Fibroblast of lung (primary cell): ENCODE measurements at regions not wholly inside any gene's neighbourhood (a gene's known extent, or its start where the extent isn't known, plus 50 kb on each side); places are given as distances from the start of the nearest gene placed in this dataset.

Source experiments
- DNase-seq, 2 donors: peaks; one replicate each; pipeline versions ENCODE4 v3.0.0 to v3.0.0-alpha.2; 2010; ENCODE audit warnings: low read depth in 2 of 2
- H2AFZ ChIP-seq: 2 replicates; pipeline ENCODE4 v1.5.1; 2012; ENCODE audit warnings: low read length, control low read depth, inconsistent platforms
- H3K27ac ChIP-seq: 2 replicates; pipeline ENCODE4 v1.5.1; 2011; ENCODE audit warnings: low read length, control low read depth; ENCODE audit not compliant: insufficient read depth
- H3K27me3 ChIP-seq: 2 replicates; pipeline ENCODE4 v1.5.1; 2011; ENCODE audit warnings: mild to moderate bottlenecking, low read length; ENCODE audit not compliant: control insufficient read depth, insufficient read depth
- H3K36me3 ChIP-seq: 2 replicates; pipeline ENCODE4 v1.5.1; 2011; ENCODE audit warnings: low read length; ENCODE audit not compliant: control insufficient read depth, insufficient read depth
- H3K4me1 ChIP-seq: 2 replicates; pipeline ENCODE4 v1.5.1; 2011; ENCODE audit warnings: low read length; ENCODE audit not compliant: control insufficient read depth, insufficient read depth; ENCODE audit errors: extremely low read depth
- H3K4me2 ChIP-seq: 2 replicates; pipeline ENCODE4 v1.5.1; 2011; ENCODE audit warnings: low read length, control low read depth; ENCODE audit not compliant: insufficient read depth; ENCODE audit errors: extremely low read depth
- H3K4me3 ChIP-seq, 4 experiments: fragments of 200-600 bp in 1 of 4; sonication (generic) in 1 of 4; replicated peaks in 1 of 4; 2 replicates each; pipeline ENCODE4 v1.5.1; 2011 to 2016; ENCODE audit warnings: low read length in 4 of 4, low read depth in 3 of 4, mild to moderate bottlenecking in 3 of 4, control low read depth in 2 of 4, inconsistent platforms in 1 of 4, mixed read lengths in 1 of 4; ENCODE audit not compliant: insufficient read depth in 1 of 4; ENCODE audit errors: control extremely low read depth in 1 of 4
- H3K79me2 ChIP-seq: 2 replicates; pipeline ENCODE4 v1.5.1; 2012; ENCODE audit warnings: mild to moderate bottlenecking, low read length, inconsistent platforms; ENCODE audit not compliant: control insufficient read depth, insufficient read depth
- H3K9ac ChIP-seq: 2 replicates; pipeline ENCODE4 v1.5.1; 2011; ENCODE audit warnings: mild to moderate bottlenecking, low read length, control low read depth; ENCODE audit not compliant: insufficient read depth
- H3K9me3 ChIP-seq: 2 replicates; pipeline ENCODE4 v1.5.1; 2012; ENCODE audit warnings: low read depth, low read length; ENCODE audit not compliant: control insufficient read depth, insufficient read depth
- H4K20me1 ChIP-seq: 2 replicates; pipeline ENCODE4 v1.5.1; 2011; ENCODE audit warnings: low read length; ENCODE audit not compliant: control insufficient read depth, insufficient read depth; ENCODE audit errors: extremely low read depth
- EZH2 ChIP-seq: IDR thresholded peaks from 2 replicates; pipeline ENCODE4 v1.5.1; 2012; ENCODE audit warnings: low read length, control low read depth, mild to moderate bottlenecking; ENCODE audit errors: missing control alignments
- TF ChIP-seq, protein P1 (sequence below), 2 donors: IDR thresholded peaks in 1 of 2; conservative IDR thresholded peaks in 1 of 2; 1 replicate in 1 of 2; 2 replicates in 1 of 2; pipeline ENCODE4 v1.5.1; 2011 to 2012; ENCODE audit warnings: low read length in 2 of 2, control low read depth in 1 of 2, inconsistent platforms in 1 of 2, low read depth in 1 of 2, mild to moderate bottlenecking in 1 of 2

- H3K79me2 ChIP-seq, result no peaks in the 10 kb centered on the region
- no peak overlapping the region for H3K4me2 ChIP-seq
- H3K4me3 ChIP-seq, result no peak overlapping the region
- H4K20me1 ChIP-seq, result no peaks in the 10 kb centered on the region
- no peaks in the 10 kb centered on the region for H3K4me1 ChIP-seq
- H3K9ac ChIP-seq, result no peak overlapping the region
- H3K27ac ChIP-seq, result no peak overlapping the region
- H3K27me3 ChIP-seq, result peaks cover 7% of the 10 kb centered on the region
- no peaks in the 10 kb centered on the region for H3K9me3 ChIP-seq
- no peak for TF ChIP-seq EZH2
- TF ChIP-seq, protein P1, sequence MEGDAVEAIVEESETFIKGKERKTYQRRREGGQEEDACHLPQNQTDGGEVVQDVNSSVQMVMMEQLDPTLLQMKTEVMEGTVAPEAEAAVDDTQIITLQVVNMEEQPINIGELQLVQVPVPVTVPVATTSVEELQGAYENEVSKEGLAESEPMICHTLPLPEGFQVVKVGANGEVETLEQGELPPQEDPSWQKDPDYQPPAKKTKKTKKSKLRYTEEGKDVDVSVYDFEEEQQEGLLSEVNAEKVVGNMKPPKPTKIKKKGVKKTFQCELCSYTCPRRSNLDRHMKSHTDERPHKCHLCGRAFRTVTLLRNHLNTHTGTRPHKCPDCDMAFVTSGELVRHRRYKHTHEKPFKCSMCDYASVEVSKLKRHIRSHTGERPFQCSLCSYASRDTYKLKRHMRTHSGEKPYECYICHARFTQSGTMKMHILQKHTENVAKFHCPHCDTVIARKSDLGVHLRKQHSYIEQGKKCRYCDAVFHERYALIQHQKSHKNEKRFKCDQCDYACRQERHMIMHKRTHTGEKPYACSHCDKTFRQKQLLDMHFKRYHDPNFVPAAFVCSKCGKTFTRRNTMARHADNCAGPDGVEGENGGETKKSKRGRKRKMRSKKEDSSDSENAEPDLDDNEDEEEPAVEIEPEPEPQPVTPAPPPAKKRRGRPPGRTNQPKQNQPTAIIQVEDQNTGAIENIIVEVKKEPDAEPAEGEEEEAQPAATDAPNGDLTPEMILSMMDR (conservative IDR thresholded peaks at IDR 0.05 in 1 of 2, IDR thresholded peaks at IDR 0.05 in 1 of 2; ENCODE audit: low read depth in 1 of 2, low read length in 2 of 2), result no peak
- DNase-seq, result no peak
- no peak overlapping the region for H2AFZ ChIP-seq
- H3K36me3 ChIP-seq, result no peaks in the 10 kb centered on the region
Observed at GRCh38 chr4:108511618-108512017, 108.8 kb upstream of the RPL34 start.

DNA sequence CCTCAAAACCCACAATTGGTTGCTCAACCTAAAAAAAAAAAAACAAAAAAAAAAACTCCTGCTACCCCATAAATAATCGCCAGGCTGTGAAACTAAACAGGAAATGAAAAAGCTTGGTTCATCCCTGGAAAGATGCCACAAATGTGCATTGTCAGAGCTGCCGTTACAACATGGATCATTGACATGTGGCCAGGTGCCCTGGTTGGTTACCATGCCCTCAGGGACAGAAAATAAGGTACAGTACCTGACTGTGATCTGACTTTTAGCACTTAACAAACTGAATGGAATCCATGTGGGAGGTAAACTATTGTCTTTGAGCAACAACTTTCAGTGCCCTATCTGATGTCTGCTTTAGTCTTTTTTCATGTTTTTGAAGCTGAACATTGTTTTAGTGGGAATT, 118.0 kb upstream of the RPL34 start:
- Histone ChIP-seq H3K4me1 (no peaks in the 10 kb centered on the region), H4K20me1 (no peaks in the 10 kb centered on the region), H3K4me3 (no peak overlapping the region), H3K79me2 (no peaks in the 10 kb centered on the region), H3K9me3 (no peaks in the 10 kb centered on the region), H3K9ac (no peak overlapping the region), H3K27ac (no peak overlapping the region), H3K4me2 (no peak overlapping the region), H3K36me3 (no peaks in the 10 kb centered on the region), H2AFZ (no peak overlapping the region), H3K27me3 (no peaks in the 10 kb centered on the region)
- DNase-seq, result no peak
- no peak for TF ChIP-seq EZH2
- TF ChIP-seq, protein P1 (conservative IDR thresholded peaks at IDR 0.05 in 1 of 2, IDR thresholded peaks at IDR 0.05 in 1 of 2; ENCODE audit: low read depth in 1 of 2, low read length in 2 of 2), result no peak

DNA sequence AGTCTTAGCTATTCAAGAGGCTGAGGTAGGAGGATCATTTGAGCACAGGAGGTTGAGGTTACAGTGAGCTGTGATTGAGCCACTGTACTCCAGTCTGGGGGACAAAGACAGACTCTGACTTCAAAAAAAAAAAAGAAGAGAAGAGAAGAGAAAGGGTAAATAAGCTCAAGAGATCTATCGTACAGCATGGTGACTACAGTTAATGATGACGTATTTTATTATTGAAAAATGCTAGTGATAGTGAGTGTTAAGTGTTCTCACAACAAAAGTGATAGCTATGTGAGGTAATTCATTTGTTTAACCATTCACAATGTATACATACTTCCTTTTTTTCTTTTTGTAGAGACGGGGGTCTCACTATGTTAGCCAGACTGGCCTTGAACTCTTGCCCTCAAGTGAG, 121.5 kb upstream of the RPL34 start:
- no peaks in the 10 kb centered on the region for H3K27me3 ChIP-seq
- H3K9ac ChIP-seq, result no peak overlapping the region
- TF ChIP-seq, protein P1 (conservative IDR thresholded peaks at IDR 0.05 in 1 of 2, IDR thresholded peaks at IDR 0.05 in 1 of 2; ENCODE audit: low read depth in 1 of 2, low read length in 2 of 2), result no peak
- TF ChIP-seq EZH2, result no peak

More for the DNA sequence above, 121.5 kb upstream of the RPL34 start:
- Histone ChIP-seq H2AFZ (no peak overlapping the region), H3K4me1 (no peaks in the 10 kb centered on the region), H3K36me3 (no peaks in the 10 kb centered on the region), H3K79me2 (no peaks in the 10 kb centered on the region), H3K4me3 (no peak overlapping the region), H4K20me1 (no peaks in the 10 kb centered on the region), H3K9me3 (no peaks in the 10 kb centered on the region), H3K27ac (no peak overlapping the region), H3K4me2 (no peak overlapping the region)
- DNase-seq, result no peak
